Vagina (tissue), 2 donors: ENCODE measurements at regions not wholly inside any gene's neighbourhood (a gene's known extent, or its start where the extent isn't known, plus 50 kb on each side); places are given as distances from the start of the nearest gene placed in this dataset.

ENCODE experiments used
- DNase-seq, 2 donors: peaks; one replicate each; pipeline ENCODE4 v3.0.0-alpha.2; 2017; ENCODE audit errors: extremely low spot score in 2 of 2
- H3K27ac ChIP-seq: fragments of 200-600 bp; sonication (generic); one replicate; pipeline ENCODE4 v1.5.1; 2019
- H3K27me3 ChIP-seq: fragments of 200-600 bp; sonication (generic); one replicate; pipeline ENCODE4 v1.5.1; 2019
- H3K36me3 ChIP-seq, 2 donors: fragments of 200-600 bp; sonication (generic); one replicate each; pipeline ENCODE4 v1.5.1; 2017 to 2019
- H3K4me1 ChIP-seq: fragments of 200-600 bp; sonication (generic); one replicate; pipeline ENCODE4 v1.5.1; 2019
- H3K4me3 ChIP-seq, 2 donors: fragments of 200-600 bp; sonication (generic); 1 replicate in 1 of 2; 2 replicates in 1 of 2; pipeline ENCODE4 v1.5.1; 2016 to 2019
- H3K9me3 ChIP-seq: fragments of 200-600 bp; sonication (generic); one replicate; pipeline ENCODE4 v1.5.1; 2019
- POLR2A ChIP-seq, 2 donors: fragments of 450-650 bp; IDR thresholded peaks; one replicate each; pipeline ENCODE4 v1.6.1; 2017; ENCODE audit warnings: antibody characterized with exemption in 2 of 2, mild to moderate bottlenecking in 2 of 2, moderate library complexity in 2 of 2
- POLR2AphosphoS5 ChIP-seq, 2 donors: sonication (generic); formaldehyde crosslinking; IDR thresholded peaks; one replicate each; pipeline ENCODE4 v1.9.0; 2017; ENCODE audit warnings: antibody characterized with exemption in 2 of 2, mild to moderate bottlenecking in 2 of 2, low read depth in 1 of 2; ENCODE audit not compliant: insufficient read depth in 1 of 2
- intact Hi-C: fragments of 100-400 bp; cut with DNase I; formaldehyde crosslinking; loops from one replicate; pipeline ENCODE4 v1.15.1; 2023
- TF ChIP-seq, protein P1 (sequence below), 3 experiments: fragments of 450-650 bp in 2 of 3; fragments of 200-600 bp in 1 of 3; sonication (generic) in 1 of 3; IDR thresholded peaks; one replicate each; pipeline ENCODE4 v1.5.1; 2017 to 2019; ENCODE audit warnings: antibody characterized with exemption in 3 of 3, mild to moderate bottlenecking in 2 of 3, moderate library complexity in 2 of 3

DNA sequence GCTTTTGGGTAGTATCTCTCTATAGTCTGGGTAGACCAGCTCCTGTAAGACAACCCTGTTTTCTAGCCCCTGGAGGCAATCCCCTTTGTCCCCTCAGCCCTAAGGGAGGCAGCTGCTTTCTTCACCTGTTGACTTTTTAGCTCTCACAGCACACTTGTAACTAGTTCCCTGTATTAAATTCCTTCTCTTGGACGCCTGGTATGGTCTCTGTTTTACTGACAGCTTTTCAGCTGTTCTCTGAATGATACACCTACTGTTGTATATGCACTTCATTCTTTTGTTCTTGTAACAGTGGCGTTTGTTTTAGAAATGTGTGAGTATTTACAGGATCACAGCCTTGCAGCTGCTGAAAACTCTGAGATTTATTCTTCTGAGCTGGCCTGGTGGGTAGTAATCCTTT, 413.0 kb upstream of the RBMS3 start:
- intact Hi-C loops = no loop called here
- no peak for DNase-seq

DNA sequence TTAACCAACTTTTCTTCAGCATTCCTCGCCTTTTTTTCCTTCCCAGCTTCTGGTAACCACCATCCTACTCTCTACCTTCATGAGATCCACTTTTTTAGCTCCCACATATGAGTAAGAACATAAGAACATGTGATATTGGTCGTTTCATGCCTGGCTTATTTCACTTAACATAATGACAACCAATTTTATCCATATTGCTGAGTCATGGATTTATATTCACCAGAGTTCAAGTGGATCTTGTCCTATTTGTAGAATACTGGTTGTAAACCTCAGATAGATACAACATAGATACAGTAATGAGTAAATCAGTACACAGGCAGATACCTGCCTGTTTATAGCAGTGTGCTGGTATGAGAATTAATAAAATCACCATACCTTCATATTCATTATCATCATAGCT, 412.0 kb upstream of the RBMS3 start:
- intact Hi-C loops = no loop called here

More for the DNA sequence above, 413.0 kb upstream of the RBMS3 start:
- no peak overlapping the region for H3K4me3 ChIP-seq
- no peaks in the 10 kb centered on the region for H3K4me1 ChIP-seq
- TF ChIP-seq, protein P1, sequence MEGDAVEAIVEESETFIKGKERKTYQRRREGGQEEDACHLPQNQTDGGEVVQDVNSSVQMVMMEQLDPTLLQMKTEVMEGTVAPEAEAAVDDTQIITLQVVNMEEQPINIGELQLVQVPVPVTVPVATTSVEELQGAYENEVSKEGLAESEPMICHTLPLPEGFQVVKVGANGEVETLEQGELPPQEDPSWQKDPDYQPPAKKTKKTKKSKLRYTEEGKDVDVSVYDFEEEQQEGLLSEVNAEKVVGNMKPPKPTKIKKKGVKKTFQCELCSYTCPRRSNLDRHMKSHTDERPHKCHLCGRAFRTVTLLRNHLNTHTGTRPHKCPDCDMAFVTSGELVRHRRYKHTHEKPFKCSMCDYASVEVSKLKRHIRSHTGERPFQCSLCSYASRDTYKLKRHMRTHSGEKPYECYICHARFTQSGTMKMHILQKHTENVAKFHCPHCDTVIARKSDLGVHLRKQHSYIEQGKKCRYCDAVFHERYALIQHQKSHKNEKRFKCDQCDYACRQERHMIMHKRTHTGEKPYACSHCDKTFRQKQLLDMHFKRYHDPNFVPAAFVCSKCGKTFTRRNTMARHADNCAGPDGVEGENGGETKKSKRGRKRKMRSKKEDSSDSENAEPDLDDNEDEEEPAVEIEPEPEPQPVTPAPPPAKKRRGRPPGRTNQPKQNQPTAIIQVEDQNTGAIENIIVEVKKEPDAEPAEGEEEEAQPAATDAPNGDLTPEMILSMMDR (IDR thresholded peaks at IDR 0.05) = no peak
- TF ChIP-seq POLR2A (IDR thresholded peaks at IDR 0.05) (no peak), POLR2AphosphoS5 (IDR thresholded peaks at IDR 0.05; ENCODE audit: insufficient read depth in 1 of 2, low read depth in 1 of 2) (no peak)
- no peaks in the 10 kb centered on the region for H3K36me3 ChIP-seq
- H3K27me3 ChIP-seq = no peaks in the 10 kb centered on the region
- H3K27ac ChIP-seq = no peak overlapping the region
- no peaks in the 10 kb centered on the region for H3K9me3 ChIP-seq

DNA sequence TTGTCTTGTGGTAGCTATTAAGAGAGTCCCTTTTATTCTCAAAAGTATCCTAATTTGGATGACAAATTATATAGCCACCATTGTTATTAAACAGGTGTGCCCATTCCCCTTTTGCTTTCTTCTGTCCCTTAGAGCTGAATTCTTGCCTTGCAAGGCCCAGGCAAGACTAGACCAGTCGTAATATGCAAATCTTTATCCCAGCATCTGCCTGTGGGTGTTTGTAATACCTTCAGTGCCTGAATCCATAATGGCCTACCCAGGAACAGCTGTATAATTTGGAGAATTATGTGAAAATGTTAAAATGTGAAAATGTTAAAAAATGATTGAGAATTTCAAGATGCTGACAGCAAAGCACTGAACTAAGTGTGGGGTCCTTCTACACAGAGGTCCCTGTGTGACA, 403.0 kb upstream of the RBMS3 start:
- TF ChIP-seq POLR2AphosphoS5 (IDR thresholded peaks at IDR 0.05; ENCODE audit: insufficient read depth in 1 of 2, low read depth in 1 of 2) (no peak), POLR2A (IDR thresholded peaks at IDR 0.05) (no peak)
- TF ChIP-seq, protein P1 (IDR thresholded peaks at IDR 0.05) = no peak
- Histone ChIP-seq H3K4me3 (no peak overlapping the region), H3K27ac (no peak overlapping the region), H3K36me3 (no peaks in the 10 kb centered on the region), H3K9me3 (no peaks in the 10 kb centered on the region), H3K4me1 (no peaks in the 10 kb centered on the region), H3K27me3 (no peaks in the 10 kb centered on the region)
- intact Hi-C loops = no loop called here
- DNase-seq = no peak

More for the DNA sequence above, 412.0 kb upstream of the RBMS3 start:
- H3K27ac ChIP-seq = no peak overlapping the region
- no peak for DNase-seq
- TF ChIP-seq POLR2A (IDR thresholded peaks at IDR 0.05) = no peak
- TF ChIP-seq, protein P1 (IDR thresholded peaks at IDR 0.05) = no peak
- no peak for TF ChIP-seq POLR2AphosphoS5 (IDR thresholded peaks at IDR 0.05; ENCODE audit: insufficient read depth in 1 of 2, low read depth in 1 of 2)
- no peaks in the 10 kb centered on the region for H3K4me1 ChIP-seq
- H3K4me3 ChIP-seq = no peak overlapping the region
- H3K36me3 ChIP-seq = no peaks in the 10 kb centered on the region
- H3K9me3 ChIP-seq = no peaks in the 10 kb centered on the region
- no peaks in the 10 kb centered on the region for H3K27me3 ChIP-seq

DNA sequence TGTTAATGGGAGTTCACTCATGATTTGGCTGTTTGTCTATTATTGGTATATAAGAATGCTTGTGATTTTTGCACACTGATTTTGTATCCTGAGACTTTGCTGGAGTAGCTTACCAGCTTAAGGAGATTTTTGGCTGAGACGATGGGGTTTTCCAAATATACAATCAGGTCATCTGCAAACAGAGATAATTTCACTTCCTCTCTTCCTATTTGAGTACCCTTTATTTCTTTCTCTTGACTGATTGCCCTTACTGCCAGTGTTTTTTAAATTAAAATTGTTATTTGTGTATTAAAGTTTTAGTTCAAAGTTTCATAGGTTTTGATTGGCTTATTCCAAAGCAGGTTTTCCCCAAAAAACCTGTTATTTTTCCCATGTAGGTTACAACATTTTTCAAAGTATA, 390.5 kb upstream of the RBMS3 start:
- Histone ChIP-seq H3K36me3 (no peaks in the 10 kb centered on the region), H3K9me3 (no peaks in the 10 kb centered on the region), H3K27ac (no peak overlapping the region), H3K4me3 (no peak overlapping the region), H3K27me3 (no peaks in the 10 kb centered on the region), H3K4me1 (no peaks in the 10 kb centered on the region)
- DNase-seq = no peak
- intact Hi-C loops = no loop called here
- TF ChIP-seq POLR2AphosphoS5 (IDR thresholded peaks at IDR 0.05; ENCODE audit: insufficient read depth in 1 of 2, low read depth in 1 of 2) = no peak
- TF ChIP-seq POLR2A (IDR thresholded peaks at IDR 0.05) = no peak
- TF ChIP-seq, protein P1 (IDR thresholded peaks at IDR 0.05) = no peak

DNA sequence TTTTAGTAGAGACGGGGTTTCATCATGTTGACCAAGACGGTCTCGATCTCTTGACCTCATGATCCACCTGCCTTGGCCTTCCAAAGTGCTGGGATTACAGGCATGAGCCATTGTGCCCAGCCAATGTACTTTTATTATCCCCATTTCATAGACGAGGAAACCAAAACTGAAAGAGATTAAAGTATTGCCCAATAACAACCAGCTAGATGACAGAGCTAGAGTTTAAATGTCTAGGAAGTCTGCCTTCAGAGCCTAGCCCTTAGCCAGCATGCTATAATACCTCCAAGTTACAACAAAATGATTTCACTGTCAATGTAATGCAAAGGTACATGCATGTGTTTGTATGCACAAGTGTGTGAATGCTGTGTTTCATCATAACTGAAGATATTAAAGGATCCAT, 389.4 kb upstream of the RBMS3 start:
- intact Hi-C loops = no loop called here
- H3K9me3 ChIP-seq = no peaks in the 10 kb centered on the region
- TF ChIP-seq, protein P1 (IDR thresholded peaks at IDR 0.05) = no peak
- TF ChIP-seq POLR2A (IDR thresholded peaks at IDR 0.05) = no peak
- no peak for TF ChIP-seq POLR2AphosphoS5 (IDR thresholded peaks at IDR 0.05; ENCODE audit: insufficient read depth in 1 of 2, low read depth in 1 of 2)

More for the DNA sequence above, 389.4 kb upstream of the RBMS3 start:
- Histone ChIP-seq H3K36me3 (no peaks in the 10 kb centered on the region), H3K27me3 (no peaks in the 10 kb centered on the region), H3K4me3 (no peak overlapping the region), H3K27ac (no peak overlapping the region), H3K4me1 (no peaks in the 10 kb centered on the region)
- DNase-seq = no peak
